CD4-positive, alpha-beta T cell (primary cell): ENCODE measurements at regions not wholly inside any gene's neighbourhood (a gene's known extent, or its start where the extent isn't known, plus 50 kb on each side); places are given as distances from the start of the nearest gene placed in this dataset.

Experiments used
- ATAC-seq: fragments of 200-7000 bp; cut with Tn5 transposase; one replicate; pipeline ENCODE4 v1.10.0; 2022; ENCODE audit warnings: mild to moderate bottlenecking; ENCODE audit not compliant: poor library complexity
- CTCF ChIA-PET: fragments of 350-600 bp; sonication (Branson Sonifier 250); formaldehyde crosslinking; loops from one replicate; lab custom pipeline; 2021; ENCODE audit warnings: antibody characterized with exemption, inconsistent platforms; lab: Charles Lee
- POLR2A ChIA-PET: fragments of 350-600 bp; sonication (Branson Sonifier 250); formaldehyde crosslinking; loops from one replicate; lab custom pipeline; 2021; ENCODE audit warnings: antibody characterized with exemption, inconsistent platforms; lab: Charles Lee
- DNase-seq, 14 experiments: peaks; one replicate each; pipeline ENCODE4 v3.0.0-alpha.2; 2013 to 2020; ENCODE audit warnings: mixed read lengths in 2 of 14
- H3K27ac ChIP-seq, 2 donors: one replicate each; pipeline versions ENCODE4 v1.5.1 to v1.7.0; 2013; ENCODE audit warnings: low read length in 2 of 2, low read depth in 1 of 2, mild to moderate bottlenecking in 1 of 2
- H3K27me3 ChIP-seq, 2 experiments: 1 replicate in 1 of 2; 2 replicates in 1 of 2; pipeline versions ENCODE4 v1.6.1 to v1.7.0; 2013; ENCODE audit warnings: low read length in 2 of 2, control low read depth in 1 of 2, mild to moderate bottlenecking in 1 of 2, moderate library complexity in 1 of 2; ENCODE audit not compliant: insufficient read depth in 2 of 2, control insufficient read depth in 1 of 2
- H3K36me3 ChIP-seq: one replicate; pipeline ENCODE4 v1.6.1; 2013; ENCODE audit warnings: low read length, control low read depth; ENCODE audit not compliant: insufficient read depth
- H3K4me1 ChIP-seq: one replicate; pipeline ENCODE4 v1.6.1; 2013; ENCODE audit warnings: low read length, control low read depth; ENCODE audit not compliant: insufficient read depth
- H3K4me3 ChIP-seq: one replicate; pipeline ENCODE4 v1.5.1; 2013; ENCODE audit warnings: mild to moderate bottlenecking, low read length, moderate library complexity
- H3K9me3 ChIP-seq, 2 experiments: 1 replicate in 1 of 2; 2 replicates in 1 of 2; pipeline versions ENCODE4 v1.6.1 to v1.7.0; 2013; ENCODE audit warnings: low read length in 2 of 2, mild to moderate bottlenecking in 2 of 2, control low read depth in 1 of 2, moderate library complexity in 1 of 2; ENCODE audit not compliant: control insufficient read depth in 1 of 2, insufficient read depth in 1 of 2
- H3K27ac Mint-ChIP-seq: one replicate; pipeline ENCODE4 v1.8.0; 2020; ENCODE audit warnings: mixed read lengths
- H3K27me3 Mint-ChIP-seq: one replicate; pipeline ENCODE4 v1.8.0; 2021; ENCODE audit warnings: mixed read lengths
- H3K36me3 Mint-ChIP-seq: one replicate; pipeline ENCODE4 v1.8.0; 2021; ENCODE audit warnings: low read depth, mixed read lengths
- H3K4me1 Mint-ChIP-seq: one replicate; pipeline ENCODE4 v1.8.0; 2021; ENCODE audit warnings: low read depth, mixed read lengths
- H3K4me3 Mint-ChIP-seq: one replicate; pipeline ENCODE4 v1.8.0; 2020; ENCODE audit warnings: mild to moderate bottlenecking, mixed read lengths
- H3K9me3 Mint-ChIP-seq: one replicate; pipeline ENCODE4 v1.8.0; 2020; ENCODE audit warnings: mixed read lengths
- CTCF ChIP-seq: fragments of 200-600 bp; IDR thresholded peaks from one replicate; pipeline ENCODE4 v1.8.0; 2022; ENCODE audit warnings: antibody characterized with exemption, mild to moderate bottlenecking
- intact Hi-C, 2 experiments: fragments of 100-400 bp; cut with DNase I in 1 of 2; cut with micrococcal nuclease in 1 of 2; formaldehyde crosslinking; loops; one replicate each; pipeline versions ENCODE4 v1.15.1 to v1.9.0; 2023 to 2025; cut with DNase I, micrococcal nuclease

- Mint-ChIP-seq H3K36me3 (no peaks in the 10 kb centered on the region), H3K4me3 (no peak overlapping the region), H3K27ac (no peak overlapping the region), H3K4me1 (no peaks in the 10 kb centered on the region), H3K27me3 (no peaks in the 10 kb centered on the region), H3K9me3 (peaks cover 2% of the 10 kb centered on the region)
- TF ChIP-seq CTCF: no peak
- ChIA-PET CTCF (no interaction called here), POLR2A (no interaction called here)
- no peaks in the 10 kb centered on the region for H3K4me1 ChIP-seq
- ATAC-seq (no peak), DNase-seq (no peak)
- intact Hi-C loops: no loop called here
- H3K27ac ChIP-seq: no peak overlapping the region
- peaks cover 0 to 5% of the 10 kb centered on the region in 2 experiments for H3K9me3 ChIP-seq
- H3K36me3 ChIP-seq: no peaks in the 10 kb centered on the region
- H3K4me3 ChIP-seq: no peak overlapping the region
- H3K27me3 ChIP-seq: no peaks in the 10 kb centered on the region
Measured at GRCh38 chr4:156146571-156146970, 192.9 kb upstream of the CTSO start.

GRCh38 chr4:156144961-156145360, 191.3 kb upstream of the CTSO start:
- Histone ChIP-seq H3K4me1 (no peaks in the 10 kb centered on the region), H3K4me3 (no peak overlapping the region), H3K27ac (no peak overlapping the region), H3K9me3 (peaks cover 0 to under 1% of the 10 kb centered on the region in 2 experiments), H3K27me3 (no peaks in the 10 kb centered on the region), H3K36me3 (no peaks in the 10 kb centered on the region)
- ChIA-PET CTCF (interaction anchor here (1.3 kb wide), 1 partner anchor 8 kb away, joined by 3 read pairs; no protein-coding TSS in a partner anchor), POLR2A (no interaction called here)
- no peaks in the 10 kb centered on the region for H3K9me3 Mint-ChIP-seq
- no peak overlapping the region for H3K27ac Mint-ChIP-seq
- no peak overlapping the region for H3K4me3 Mint-ChIP-seq
- no peaks in the 10 kb centered on the region for H3K27me3 Mint-ChIP-seq
- intact Hi-C loops: no loop called here
- no peak for DNase-seq
- no peak for ATAC-seq
- no peak for TF ChIP-seq CTCF
- H3K4me1 Mint-ChIP-seq: no peaks in the 10 kb centered on the region
- no peaks in the 10 kb centered on the region for H3K36me3 Mint-ChIP-seq

- no peak overlapping the region for H3K4me3 Mint-ChIP-seq
- ChIA-PET CTCF (interaction anchor here (1.5 kb wide), 1 partner anchor 19 kb away, joined by 5 read pairs; no protein-coding TSS in a partner anchor), POLR2A (no interaction called here)
- no peak overlapping the region for H3K27ac Mint-ChIP-seq
- H3K4me1 ChIP-seq: no peaks in the 10 kb centered on the region
- no peak overlapping the region for H3K4me3 ChIP-seq
- TF ChIP-seq CTCF: no peak
- no peaks in the 10 kb centered on the region for H3K9me3 ChIP-seq
- H3K4me1 Mint-ChIP-seq: no peaks in the 10 kb centered on the region
- H3K36me3 Mint-ChIP-seq: no peaks in the 10 kb centered on the region
- no peaks in the 10 kb centered on the region for H3K27me3 ChIP-seq
- H3K27me3 Mint-ChIP-seq: no peaks in the 10 kb centered on the region
- no peak for DNase-seq
- H3K36me3 ChIP-seq: no peaks in the 10 kb centered on the region
- no peak overlapping the region for H3K27ac ChIP-seq
- H3K9me3 Mint-ChIP-seq: peaks cover 5% of the 10 kb centered on the region
- no peak for ATAC-seq
- intact Hi-C loops: no loop called here
Measured at GRCh38 chr4:156138781-156139280, 185.2 kb upstream of the CTSO start.
